ENCODE measurements at regions not wholly inside any gene's neighbourhood (a gene's known extent, or its start where the extent isn't known, plus 50 kb on each side); places are given as distances from the start of the nearest gene placed in this dataset.

- TF ChIP-seq CTCF (IDR thresholded peaks at IDR 0.05), result no peak
These were observed 185.0 kb downstream of the DIRAS2 start for GRCh38 chr9:90457386-90458190.

- TF ChIP-seq CTCF (IDR thresholded peaks at IDR 0.05), result peak; percentile 11; the same call in 1 of the 2 replicates
These were observed 184.1 kb downstream of the DIRAS2 start for GRCh38 chr9:90458485-90458884.

- no peak for TF ChIP-seq CTCF (IDR thresholded peaks at IDR 0.05)
These were observed 183.3 kb downstream of the DIRAS2 start for GRCh38 chr9:90459321-90459720.

GRCh38 chr9:90460220-90460619 is 182.4 kb downstream of the DIRAS2 start:
- no peak for TF ChIP-seq CTCF (IDR thresholded peaks at IDR 0.05)

GRCh38 chr9:90464978-90465377 is 177.6 kb downstream of the DIRAS2 start:
- no peak for TF ChIP-seq CTCF (IDR thresholded peaks at IDR 0.05)

GRCh38 chr9:90466441-90466840 is 176.2 kb downstream of the DIRAS2 start:
- TF ChIP-seq CTCF (IDR thresholded peaks at IDR 0.05), result no peak

DNA sequence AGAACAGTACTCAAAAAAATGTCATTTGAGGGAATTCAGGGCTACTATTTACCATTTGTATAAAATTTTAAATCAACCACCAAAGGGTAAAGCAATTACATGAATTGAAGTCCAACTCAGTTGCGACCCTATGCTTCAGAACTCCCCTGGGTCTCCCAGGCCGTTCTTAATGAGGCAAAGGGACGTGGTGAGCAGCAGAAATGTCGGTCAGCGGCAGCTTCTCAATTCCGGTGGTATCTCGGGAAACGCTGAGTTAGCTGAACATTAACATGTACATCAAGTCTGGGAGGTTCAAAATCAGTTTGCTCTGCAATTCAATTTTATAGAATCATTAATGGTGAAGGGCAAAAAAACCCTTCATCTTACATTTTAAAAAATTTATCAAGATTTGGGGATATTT is 173.2 kb downstream of the DIRAS2 start:
- TF ChIP-seq CTCF (IDR thresholded peaks at IDR 0.05), result no peak
